ENCODE measurements at regions not wholly inside any gene's neighbourhood (a gene's known extent, or its start where the extent isn't known, plus 50 kb on each side); places are given as distances from the start of the nearest gene placed in this dataset.

DNA sequence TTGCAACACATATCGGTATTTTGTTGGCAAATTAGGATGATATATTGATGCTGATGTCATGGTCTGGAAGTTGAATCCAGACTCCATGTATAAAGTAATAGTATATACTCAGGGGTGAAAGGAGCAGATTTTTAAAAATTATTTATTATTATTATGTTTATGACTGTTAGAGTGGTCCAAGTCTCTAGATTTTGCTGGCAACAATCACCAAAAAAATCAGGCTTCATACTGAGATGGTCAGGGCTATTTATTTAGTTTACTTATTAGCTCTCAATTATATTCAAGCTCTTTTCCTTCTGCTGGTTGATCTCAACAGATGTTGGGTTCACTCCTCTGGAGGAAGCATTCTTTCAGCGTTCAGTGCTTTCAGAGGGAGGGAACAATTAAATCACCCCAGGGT, 73.9 kb upstream of the VCX3B start:
- POLR2A ChIA-PET, result no interaction called here
- no peak for DNase-seq
- CTCF ChIA-PET, result no interaction called here

DNA sequence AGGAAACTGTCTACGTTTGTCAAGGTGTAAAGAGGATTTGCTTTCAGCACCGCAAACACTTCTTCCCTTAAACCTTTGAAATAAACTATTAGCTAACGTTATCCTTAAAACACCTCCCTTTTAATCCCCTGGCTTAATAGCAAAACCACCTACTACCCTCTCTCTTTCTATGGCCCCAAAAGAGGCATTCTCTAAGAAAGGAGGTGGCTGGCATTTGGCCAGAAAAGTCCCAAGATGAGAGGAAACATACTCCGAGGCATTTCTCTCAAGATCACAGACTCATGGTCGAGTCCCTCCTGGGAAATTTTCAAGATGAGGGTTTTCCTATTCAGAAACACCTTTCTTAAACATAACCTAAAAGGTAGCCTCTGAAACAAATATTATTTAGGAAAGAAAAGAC, 60.6 kb upstream of the VCX3B start:
- BruUV-seq (replicated peaks), result no TSS peak
- CTCF ChIA-PET, result no interaction called here

More for the DNA sequence above, 73.9 kb upstream of the VCX3B start:
- H3K4me3 ChIP-seq (ENCODE audit: low read depth, low read length), result no peak overlapping the region
- peaks cover 9% of the 10 kb centered on the region for H3K27me3 Mint-ChIP-seq (ENCODE audit: insufficient read depth, unreplicated experiment)
- H3K9me3 Mint-ChIP-seq (ENCODE audit: unreplicated experiment), result peaks cover 6% of the 10 kb centered on the region
- H3K9me3 ChIP-seq, result no peaks in the 10 kb centered on the region
- BruUV-seq (replicated peaks), result no TSS peak
- no peaks in the 10 kb centered on the region for H3K27me3 ChIP-seq (replicated peaks; ENCODE audit: control insufficient read depth, insufficient read depth, low read length)
- no peak overlapping the region for H3K27ac Mint-ChIP-seq (ENCODE audit: unreplicated experiment)
- H3K36me3 Mint-ChIP-seq (ENCODE audit: insufficient read depth, unreplicated experiment), result no peaks in the 10 kb centered on the region
- no peak overlapping the region for H3K4me3 Mint-ChIP-seq (ENCODE audit: unreplicated experiment)
- H3K4me1 ChIP-seq, result no peaks in the 10 kb centered on the region
- no peaks in the 10 kb centered on the region for H3K36me3 ChIP-seq (ENCODE audit: control insufficient read depth, insufficient read depth, low read length)
- no peaks in the 10 kb centered on the region for H3K4me1 Mint-ChIP-seq (ENCODE audit: low read depth, unreplicated experiment)
- intact Hi-C loops (cut with micrococcal nuclease; ENCODE audit: unreplicated experiment), result no loop called here
- TF ChIP-seq, protein P1, sequence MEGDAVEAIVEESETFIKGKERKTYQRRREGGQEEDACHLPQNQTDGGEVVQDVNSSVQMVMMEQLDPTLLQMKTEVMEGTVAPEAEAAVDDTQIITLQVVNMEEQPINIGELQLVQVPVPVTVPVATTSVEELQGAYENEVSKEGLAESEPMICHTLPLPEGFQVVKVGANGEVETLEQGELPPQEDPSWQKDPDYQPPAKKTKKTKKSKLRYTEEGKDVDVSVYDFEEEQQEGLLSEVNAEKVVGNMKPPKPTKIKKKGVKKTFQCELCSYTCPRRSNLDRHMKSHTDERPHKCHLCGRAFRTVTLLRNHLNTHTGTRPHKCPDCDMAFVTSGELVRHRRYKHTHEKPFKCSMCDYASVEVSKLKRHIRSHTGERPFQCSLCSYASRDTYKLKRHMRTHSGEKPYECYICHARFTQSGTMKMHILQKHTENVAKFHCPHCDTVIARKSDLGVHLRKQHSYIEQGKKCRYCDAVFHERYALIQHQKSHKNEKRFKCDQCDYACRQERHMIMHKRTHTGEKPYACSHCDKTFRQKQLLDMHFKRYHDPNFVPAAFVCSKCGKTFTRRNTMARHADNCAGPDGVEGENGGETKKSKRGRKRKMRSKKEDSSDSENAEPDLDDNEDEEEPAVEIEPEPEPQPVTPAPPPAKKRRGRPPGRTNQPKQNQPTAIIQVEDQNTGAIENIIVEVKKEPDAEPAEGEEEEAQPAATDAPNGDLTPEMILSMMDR (IDR thresholded peaks at IDR 0.05; ENCODE audit: insufficient read depth in 1 of 2, low read depth in 1 of 2, low read length in 1 of 2, severe bottlenecking in 1 of 2, unreplicated experiment in 1 of 2), result no peak

GRCh38 chrX:8404471-8404870, 60.2 kb upstream of the VCX3B start:
- Histone ChIP-seq H3K4me1 (no peaks in the 10 kb centered on the region), H3K9me3 (no peaks in the 10 kb centered on the region), H3K27me3 (replicated peaks; ENCODE audit: control insufficient read depth, insufficient read depth, low read length) (no peaks in the 10 kb centered on the region), H3K4me3 (ENCODE audit: low read depth, low read length) (no peak overlapping the region), H3K36me3 (ENCODE audit: control insufficient read depth, insufficient read depth, low read length) (no peaks in the 10 kb centered on the region)
- DNase-seq, result no peak
- intact Hi-C loops (cut with micrococcal nuclease; ENCODE audit: unreplicated experiment), result no loop called here
- TF ChIP-seq, protein P1 (IDR thresholded peaks at IDR 0.05; ENCODE audit: insufficient read depth in 1 of 2, low read depth in 1 of 2, low read length in 1 of 2, severe bottlenecking in 1 of 2, unreplicated experiment in 1 of 2), result no peak
- CTCF ChIA-PET, result no interaction called here
- Mint-ChIP-seq H3K27me3 (ENCODE audit: insufficient read depth, unreplicated experiment) (no peaks in the 10 kb centered on the region), H3K36me3 (ENCODE audit: insufficient read depth, unreplicated experiment) (no peaks in the 10 kb centered on the region), H3K9me3 (ENCODE audit: unreplicated experiment) (no peaks in the 10 kb centered on the region), H3K4me3 (ENCODE audit: unreplicated experiment) (no peak overlapping the region), H3K27ac (ENCODE audit: unreplicated experiment) (no peak overlapping the region), H3K4me1 (ENCODE audit: low read depth, unreplicated experiment) (no peaks in the 10 kb centered on the region)
- BruUV-seq (replicated peaks), result no TSS peak
- POLR2A ChIA-PET, result no interaction called here

More for the DNA sequence above, 60.6 kb upstream of the VCX3B start:
- Mint-ChIP-seq H3K4me3 (ENCODE audit: unreplicated experiment) (no peak overlapping the region), H3K9me3 (ENCODE audit: unreplicated experiment) (no peaks in the 10 kb centered on the region), H3K36me3 (ENCODE audit: insufficient read depth, unreplicated experiment) (no peaks in the 10 kb centered on the region), H3K27ac (ENCODE audit: unreplicated experiment) (no peak overlapping the region), H3K4me1 (ENCODE audit: low read depth, unreplicated experiment) (no peaks in the 10 kb centered on the region), H3K27me3 (ENCODE audit: insufficient read depth, unreplicated experiment) (no peaks in the 10 kb centered on the region)
- POLR2A ChIA-PET, result no interaction called here
- Histone ChIP-seq H3K4me1 (no peaks in the 10 kb centered on the region), H3K4me3 (ENCODE audit: low read depth, low read length) (no peak overlapping the region), H3K9me3 (no peaks in the 10 kb centered on the region), H3K27me3 (replicated peaks; ENCODE audit: control insufficient read depth, insufficient read depth, low read length) (no peaks in the 10 kb centered on the region), H3K36me3 (ENCODE audit: control insufficient read depth, insufficient read depth, low read length) (no peaks in the 10 kb centered on the region)
- no peak for DNase-seq
- TF ChIP-seq, protein P1 (IDR thresholded peaks at IDR 0.05; ENCODE audit: insufficient read depth in 1 of 2, low read depth in 1 of 2, low read length in 1 of 2, severe bottlenecking in 1 of 2, unreplicated experiment in 1 of 2), result no peak
- intact Hi-C loops (cut with micrococcal nuclease; ENCODE audit: unreplicated experiment), result no loop called here
